ENCODE measurements at regions not wholly inside any gene's neighbourhood (a gene's known extent, or its start where the extent isn't known, plus 50 kb on each side); places are given as distances from the start of the nearest gene placed in this dataset.

DNA sequence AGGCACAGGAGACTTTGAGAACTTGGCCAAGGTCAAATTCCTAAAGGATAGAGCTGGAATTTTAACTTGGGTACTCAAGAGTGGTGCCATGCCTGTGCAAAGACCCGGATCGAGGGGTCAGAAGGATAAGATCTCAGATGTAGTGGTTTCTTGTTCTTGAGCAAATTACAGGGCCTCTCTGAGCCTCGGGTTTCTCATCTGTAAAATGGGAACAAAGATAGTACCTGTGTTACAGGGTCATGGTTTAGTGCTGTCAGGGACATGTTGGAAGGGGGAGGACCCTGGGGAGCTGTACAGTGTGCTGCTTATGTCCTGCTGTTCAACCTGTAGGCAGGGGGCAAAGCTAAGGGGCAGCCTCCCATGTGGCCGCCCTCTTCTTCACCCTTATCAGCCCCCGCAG lies 173.5 kb upstream of the HAAO start:
- TF ChIP-seq, protein P1, sequence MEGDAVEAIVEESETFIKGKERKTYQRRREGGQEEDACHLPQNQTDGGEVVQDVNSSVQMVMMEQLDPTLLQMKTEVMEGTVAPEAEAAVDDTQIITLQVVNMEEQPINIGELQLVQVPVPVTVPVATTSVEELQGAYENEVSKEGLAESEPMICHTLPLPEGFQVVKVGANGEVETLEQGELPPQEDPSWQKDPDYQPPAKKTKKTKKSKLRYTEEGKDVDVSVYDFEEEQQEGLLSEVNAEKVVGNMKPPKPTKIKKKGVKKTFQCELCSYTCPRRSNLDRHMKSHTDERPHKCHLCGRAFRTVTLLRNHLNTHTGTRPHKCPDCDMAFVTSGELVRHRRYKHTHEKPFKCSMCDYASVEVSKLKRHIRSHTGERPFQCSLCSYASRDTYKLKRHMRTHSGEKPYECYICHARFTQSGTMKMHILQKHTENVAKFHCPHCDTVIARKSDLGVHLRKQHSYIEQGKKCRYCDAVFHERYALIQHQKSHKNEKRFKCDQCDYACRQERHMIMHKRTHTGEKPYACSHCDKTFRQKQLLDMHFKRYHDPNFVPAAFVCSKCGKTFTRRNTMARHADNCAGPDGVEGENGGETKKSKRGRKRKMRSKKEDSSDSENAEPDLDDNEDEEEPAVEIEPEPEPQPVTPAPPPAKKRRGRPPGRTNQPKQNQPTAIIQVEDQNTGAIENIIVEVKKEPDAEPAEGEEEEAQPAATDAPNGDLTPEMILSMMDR (IDR thresholded peaks at IDR 0.05; ENCODE audit: extremely low read depth, insufficient read depth, missing control alignments) = no peak
- in situ Hi-C loops (cut with MboI; ENCODE audit: low pct_unique_long_range_greater_than_20kb, low sequenced_read_pairs, unreplicated experiment) = loop anchor here (25.0 kb wide), 1 partner anchor 271 kb away; the partner anchor contains the start of gene ZFP36L2
- DNase-seq (ENCODE audit: low spot score) = no peak

DNA sequence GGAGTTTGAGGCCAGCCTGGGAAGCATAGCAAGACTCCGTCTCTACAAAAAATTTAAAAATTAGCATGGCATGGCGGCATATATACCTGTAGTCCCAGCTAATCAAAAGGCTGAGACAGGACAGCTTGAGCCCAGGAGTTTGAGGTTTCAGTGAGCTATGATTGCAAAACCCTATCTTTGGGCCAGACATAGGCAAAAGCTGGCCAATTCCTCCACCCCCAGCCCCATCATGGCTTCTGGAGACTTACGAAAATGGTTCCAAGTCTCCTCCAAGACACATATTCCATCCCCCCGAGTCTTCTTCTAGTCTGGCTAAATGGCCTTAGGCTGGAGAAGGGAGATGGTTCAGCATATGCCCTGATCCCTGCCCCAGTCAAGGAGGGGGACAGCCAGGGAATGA lies 172.8 kb upstream of the HAAO start:
- DNase-seq (ENCODE audit: low spot score) = no peak
- TF ChIP-seq, protein P1 (IDR thresholded peaks at IDR 0.05; ENCODE audit: extremely low read depth, insufficient read depth, missing control alignments) = no peak
- in situ Hi-C loops (cut with MboI; ENCODE audit: low pct_unique_long_range_greater_than_20kb, low sequenced_read_pairs, unreplicated experiment) = loop anchor here (25.0 kb wide), 1 partner anchor 272 kb away; the partner anchor contains the start of gene ZFP36L2

GRCh38 chr2:42964439-42965083 lies 172.2 kb upstream of the HAAO start:
- TF ChIP-seq, protein P1 (IDR thresholded peaks at IDR 0.05; ENCODE audit: extremely low read depth, insufficient read depth, missing control alignments) = no peak
- DNase-seq (ENCODE audit: low spot score) = no peak
- in situ Hi-C loops (cut with MboI; ENCODE audit: low pct_unique_long_range_greater_than_20kb, low sequenced_read_pairs, unreplicated experiment) = loop anchor here (25.0 kb wide), 1 partner anchor 273 kb away; the partner anchor contains the start of gene ZFP36L2

DNA sequence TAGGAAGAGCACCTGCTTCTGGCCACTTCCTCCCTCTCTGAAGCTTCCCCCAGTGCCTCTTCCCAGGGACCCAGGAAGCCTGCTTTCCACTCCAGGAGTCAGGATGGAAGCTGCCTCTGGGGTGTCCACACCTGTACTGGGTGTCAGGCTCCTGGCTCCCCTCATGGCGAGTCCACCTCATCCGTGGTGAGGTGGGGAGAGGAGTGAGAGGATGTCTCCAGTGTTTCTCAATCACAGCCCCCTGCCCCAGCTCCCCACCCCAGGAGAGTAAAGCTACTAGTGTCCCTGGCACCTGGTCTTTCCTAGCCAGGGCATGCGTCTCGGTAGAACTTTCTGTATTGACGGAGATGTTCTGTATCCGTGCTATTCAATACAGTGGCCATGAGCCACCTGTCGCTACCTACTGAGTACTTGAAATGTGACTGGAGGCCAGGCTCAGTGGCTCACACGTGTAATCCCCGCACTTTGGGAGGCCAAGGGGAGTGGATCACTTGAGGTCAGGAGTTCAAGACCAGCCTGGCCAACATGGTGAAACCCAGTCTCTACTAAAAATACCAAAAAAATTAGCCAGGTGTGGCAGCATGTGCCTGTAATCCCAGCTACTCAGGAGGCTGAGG lies 171.2 kb upstream of the HAAO start:
- in situ Hi-C loops (cut with MboI; ENCODE audit: low pct_unique_long_range_greater_than_20kb, low sequenced_read_pairs, unreplicated experiment) = loop anchor here (25.0 kb wide), 1 partner anchor 274 kb away; the partner anchor contains the start of gene ZFP36L2
- DNase-seq (ENCODE audit: low spot score) = no peak
- TF ChIP-seq, protein P1 (IDR thresholded peaks at IDR 0.05; ENCODE audit: extremely low read depth, insufficient read depth, missing control alignments) = no peak

GRCh38 chr2:42962508-42962953 lies 170.1 kb upstream of the HAAO start:
- peak; percentile 61 for DNase-seq (ENCODE audit: low spot score)
- TF ChIP-seq, protein P1 (IDR thresholded peaks at IDR 0.05; ENCODE audit: extremely low read depth, insufficient read depth, missing control alignments) = no peak
- in situ Hi-C loops (cut with MboI; ENCODE audit: low pct_unique_long_range_greater_than_20kb, low sequenced_read_pairs, unreplicated experiment) = loop anchor here (25.0 kb wide), 1 partner anchor 275 kb away; the partner anchor contains the start of gene ZFP36L2

DNA sequence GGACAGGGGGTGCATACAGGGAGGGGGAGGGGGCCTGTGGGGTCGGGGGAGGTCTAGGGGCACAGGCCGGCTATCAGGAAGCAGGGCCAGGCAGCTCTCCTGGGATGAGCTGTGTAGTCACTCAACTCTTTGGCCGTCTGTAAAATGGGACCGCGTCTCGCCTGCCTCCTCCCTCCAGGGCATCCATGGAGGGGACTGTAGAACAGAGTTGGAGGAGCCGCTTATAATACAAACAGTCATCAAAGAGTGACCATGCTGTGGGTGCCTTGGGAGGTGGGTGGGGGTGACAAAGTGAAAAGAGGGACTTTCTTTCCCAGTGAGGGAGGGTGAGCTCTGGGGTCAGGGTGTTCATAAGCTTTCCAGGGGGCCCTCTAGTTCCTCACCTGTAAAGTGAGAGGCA lies 169.6 kb upstream of the HAAO start:
- TF ChIP-seq, protein P1 (IDR thresholded peaks at IDR 0.05; ENCODE audit: extremely low read depth, insufficient read depth, missing control alignments) = no peak
- DNase-seq (ENCODE audit: low spot score) = no peak
- in situ Hi-C loops (cut with MboI; ENCODE audit: low pct_unique_long_range_greater_than_20kb, low sequenced_read_pairs, unreplicated experiment) = loop anchor here (25.0 kb wide), 1 partner anchor 275 kb away; the partner anchor contains the start of gene ZFP36L2
